HG02588 (cell line): ENCODE measurements at regions not wholly inside any gene's neighbourhood (a gene's known extent, or its start where the extent isn't known, plus 50 kb on each side); places are given as distances from the start of the nearest gene placed in this dataset.
"Not testable (repeated sequence)": the region's sequence is repeated elsewhere in the genome, so short reads cannot be mapped to it uniquely, and the experiment has no call there.

Experiments
- ATAC-seq: cut with Tn5 transposase; IDR thresholded peaks from one replicate; pipeline ENCODE4 v1.9.1; 2021; ENCODE audit warnings: mild to moderate bottlenecking, moderate library complexity; ENCODE audit not compliant: unreplicated experiment

GRCh38 chr4:71204056-71204455 is 134.8 kb upstream of the SLC4A4 start:
- no peak for ATAC-seq

- ATAC-seq: no peak
Observed at GRCh38 chr4:71206763-71207162, 132.1 kb upstream of the SLC4A4 start.

GRCh38 chr4:71209161-71209560 is 129.7 kb upstream of the SLC4A4 start:
- ATAC-seq: no peak

GRCh38 chr4:71210823-71211222 is 128.0 kb upstream of the SLC4A4 start:
- no peak for ATAC-seq

- ATAC-seq: no peak
Observed at GRCh38 chr4:71211748-71212147, 127.1 kb upstream of the SLC4A4 start.

GRCh38 chr4:71212216-71212615 is 126.6 kb upstream of the SLC4A4 start:
- ATAC-seq: no peak

- no peak for ATAC-seq
Observed at GRCh38 chr4:71214578-71214977, 124.2 kb upstream of the SLC4A4 start.

GRCh38 chr4:71216316-71216959 is 122.4 kb upstream of the SLC4A4 start:
- ATAC-seq: no peak

GRCh38 chr4:71217688-71218087 is 121.1 kb upstream of the SLC4A4 start:
- ATAC-seq: no peak

- ATAC-seq: not testable (repeated sequence)
Observed at GRCh38 chr4:71220848-71221247, 118.0 kb upstream of the SLC4A4 start.

- ATAC-seq: no peak
Observed at GRCh38 chr4:71221510-71222466, 117.0 kb upstream of the SLC4A4 start.

- no peak for ATAC-seq
Observed at GRCh38 chr4:71222661-71223060, 116.2 kb upstream of the SLC4A4 start.

- no peak for ATAC-seq
Observed at GRCh38 chr4:71229477-71230270, 109.1 kb upstream of the SLC4A4 start.

GRCh38 chr4:71230271-71231128 is 108.3 kb upstream of the SLC4A4 start:
- ATAC-seq: no peak

- ATAC-seq: no peak
Observed at GRCh38 chr4:71231129-71232055, 107.4 kb upstream of the SLC4A4 start.

- ATAC-seq: no peak
Observed at GRCh38 chr4:71232056-71232430, 106.8 kb upstream of the SLC4A4 start.

GRCh38 chr4:71232846-71233245 is 106.0 kb upstream of the SLC4A4 start:
- no peak for ATAC-seq

- no peak for ATAC-seq
Observed at GRCh38 chr4:71235311-71236201, 103.3 kb upstream of the SLC4A4 start.
